ENCODE measurements at regions not wholly inside any gene's neighbourhood (a gene's known extent, or its start where the extent isn't known, plus 50 kb on each side); places are given as distances from the start of the nearest gene placed in this dataset.

GRCh38 chr21:35963920-35964451, 96.3 kb downstream of the SETD4 start:
- ChIA-PET POLR2A (no interaction called here), CTCF (no interaction called here)
- Histone ChIP-seq H3K4me3 (ENCODE audit: low read depth in 2 of 2, low read length in 1 of 2) (no peak overlapping the region), H4K20me1 (ENCODE audit: insufficient read depth) (no peaks in the 10 kb centered on the region), H3K36me3 (replicated peaks in 1 of 2; ENCODE audit: control insufficient read depth in 1 of 2, insufficient read depth in 2 of 2, low read length in 1 of 2) (no peaks in the 10 kb centered on the region), H3K27ac (ENCODE audit: low read depth in 2 of 2, low read length in 1 of 2) (no peak overlapping the region), H2AFZ (ENCODE audit: low read depth) (no peak overlapping the region), H3K9ac (no peak overlapping the region), H3K27me3 (ENCODE audit: insufficient read depth) (peaks cover 21% of the 10 kb centered on the region; the same call in 1 of the 2 replicates), H3F3A (replicated peaks; ENCODE audit: insufficient read depth) (no peaks in the 10 kb centered on the region), H3K4me1 (ENCODE audit: control insufficient read depth in 1 of 2, insufficient read depth in 2 of 2, low read depth in 1 of 2, low read length in 1 of 2) (no peaks in the 10 kb centered on the region), H3K9me2 (no peaks in the 10 kb centered on the region), H3K9me3 (no peaks in the 10 kb centered on the region), H3K4me2 (no peak overlapping the region), H3K79me2 (ENCODE audit: insufficient read depth) (no peaks in the 10 kb centered on the region)
- no peak for TF ChIP-seq TAF1 (IDR thresholded peaks at IDR 0.05; ENCODE audit: borderline replicate concordance, low read depth, low read length)
- TF ChIP-seq POLR2AphosphoS5 (IDR thresholded peaks at IDR 0.05; ENCODE audit: low read depth, low read length) = peak; percentile 42; the same call in 1 of the 2 replicates
- WGBS (ENCODE audit: low lambda C conversion rate) = 38% methylated on average over 8 of the region's 9 CpGs
- no peak for DNase-seq

- no peak overlapping the region for H3K9ac ChIP-seq
- POLR2A ChIA-PET = interaction anchor here (0.6 kb wide), 1 partner anchor 17 kb away, joined by 3 read pairs; no protein-coding TSS in a partner anchor
- no peaks in the 10 kb centered on the region for H3K9me2 ChIP-seq
- no peaks in the 10 kb centered on the region for H3K36me3 ChIP-seq (replicated peaks in 1 of 2; ENCODE audit: control insufficient read depth in 1 of 2, insufficient read depth in 2 of 2, low read length in 1 of 2)
- no peaks in the 10 kb centered on the region for H3K79me2 ChIP-seq (ENCODE audit: insufficient read depth)
- TF ChIP-seq RAD21 (IDR thresholded peaks at IDR 0.05; ENCODE audit: low read length) (no peak), YY1 (IDR thresholded peaks at IDR 0.05; ENCODE audit: low read depth) (no peak), EP300 (IDR thresholded peaks at IDR 0.05; ENCODE audit: borderline replicate concordance in 1 of 2, low read depth in 1 of 2, low read length in 1 of 2) (no peak), CTCF (IDR thresholded peaks at IDR 0.05) (no peak), GABPA (IDR thresholded peaks at IDR 0.05; ENCODE audit: low read depth) (no peak), TAF1 (IDR thresholded peaks at IDR 0.05; ENCODE audit: borderline replicate concordance, low read depth, low read length) (no peak), SIN3A (IDR thresholded peaks at IDR 0.05; ENCODE audit: borderline replicate concordance, low read depth, low read length) (no peak), USF1 (IDR thresholded peaks at IDR 0.05; ENCODE audit: borderline replicate concordance, low read depth) (no peak), USF2 (IDR thresholded peaks at IDR 0.05; ENCODE audit: borderline replicate concordance, low read depth, low read length) (no peak), IRF3 (IDR thresholded peaks at IDR 0.05; ENCODE audit: low read depth, low read length) (no peak), TEAD4 (IDR thresholded peaks at IDR 0.05; ENCODE audit: borderline replicate concordance, insufficient read depth) (no peak), FOXJ3 (CRISPR knock-in tag; IDR thresholded peaks at IDR 0.05) (no peak), TCF12 (IDR thresholded peaks at IDR 0.05) (no peak), MEF2A (IDR thresholded peaks at IDR 0.05; ENCODE audit: borderline replicate concordance, low read depth) (no peak)
- H3K27ac ChIP-seq (ENCODE audit: low read depth in 2 of 2, low read length in 1 of 2) = no peak overlapping the region
- H3K27me3 ChIP-seq (ENCODE audit: insufficient read depth) = peaks cover 21% of the 10 kb centered on the region; the same call in 1 of the 2 replicates
- no peak overlapping the region for H2AFZ ChIP-seq (ENCODE audit: low read depth)
- H3K4me3 ChIP-seq (ENCODE audit: low read depth in 2 of 2, low read length in 1 of 2) = no peak overlapping the region
- DNase-seq = no peak
- H4K20me1 ChIP-seq (ENCODE audit: insufficient read depth) = no peaks in the 10 kb centered on the region
- no peaks in the 10 kb centered on the region for H3F3A ChIP-seq (replicated peaks; ENCODE audit: insufficient read depth)
- WGBS (ENCODE audit: low lambda C conversion rate) = 21% methylated on average over 2 of the region's 2 CpGs
- CTCF ChIA-PET = no interaction called here
- no peaks in the 10 kb centered on the region for H3K9me3 ChIP-seq
- H3K4me1 ChIP-seq (ENCODE audit: control insufficient read depth in 1 of 2, insufficient read depth in 2 of 2, low read depth in 1 of 2, low read length in 1 of 2) = no peaks in the 10 kb centered on the region
- H3K4me2 ChIP-seq = no peak overlapping the region
Observed at GRCh38 chr21:35962917-35963316, 97.4 kb downstream of the SETD4 start.

Measured in SK-N-SH (cell line).